Naive thymus-derived CD8-positive, alpha-beta T cell (primary cell): ENCODE measurements at regions not wholly inside any gene's neighbourhood (a gene's known extent, or its start where the extent isn't known, plus 50 kb on each side); places are given as distances from the start of the nearest gene placed in this dataset.

Experiments used
- ATAC-seq, 2 donors: fragments of 150-1000 bp; cut with Tn5 transposase in 1 of 2; sonication (Bioruptor Pico), chemical (Tn5 transposase) in 1 of 2; 1 replicate in 1 of 2; 2 replicates in 1 of 2; pipeline ENCODE4 v1.10.0; 2021; ENCODE audit warnings: mild to moderate bottlenecking in 2 of 2, moderate library complexity in 2 of 2
- POLR2A ChIA-PET: fragments of 350-600 bp; sonication (Branson Sonifier 250); formaldehyde crosslinking; loops from one replicate; lab custom pipeline; 2021; ENCODE audit warnings: antibody characterized with exemption; lab: Charles Lee
- DNase-seq, 10 donors: peaks; one replicate each; pipeline versions ENCODE4 v3.0.0 to v3.0.0-alpha.2; 2020 to 2022
- H3K27ac Mint-ChIP-seq, 10 donors: one replicate each; pipeline ENCODE4 v1.8.0; 2020 to 2022; ENCODE audit warnings: mild to moderate bottlenecking in 10 of 10, mixed read lengths in 10 of 10, moderate library complexity in 4 of 10, inconsistent platforms in 1 of 10
- H3K27me3 Mint-ChIP-seq, 5 donors: one replicate each; pipeline ENCODE4 v1.8.0; 2021 to 2022; ENCODE audit warnings: mixed read lengths in 5 of 5
- H3K36me3 Mint-ChIP-seq, 3 donors: one replicate each; pipeline ENCODE4 v1.8.0; 2020 to 2022; ENCODE audit warnings: mixed read lengths in 3 of 3, mild to moderate bottlenecking in 2 of 3, inconsistent platforms in 1 of 3
- H3K4me1 Mint-ChIP-seq, 4 donors: one replicate each; pipeline ENCODE4 v1.8.0; 2021 to 2022; ENCODE audit warnings: mixed read lengths in 4 of 4
- H3K4me3 Mint-ChIP-seq, 10 donors: one replicate each; pipeline ENCODE4 v1.8.0; 2020 to 2022; ENCODE audit warnings: mild to moderate bottlenecking in 10 of 10, mixed read lengths in 10 of 10, moderate library complexity in 6 of 10, inconsistent platforms in 1 of 10
- H3K9me3 Mint-ChIP-seq, 9 donors: one replicate each; pipeline ENCODE4 v1.8.0; 2020 to 2022; ENCODE audit warnings: mixed read lengths in 9 of 9, mild to moderate bottlenecking in 3 of 9, inconsistent platforms in 1 of 9, moderate library complexity in 1 of 9

DNA sequence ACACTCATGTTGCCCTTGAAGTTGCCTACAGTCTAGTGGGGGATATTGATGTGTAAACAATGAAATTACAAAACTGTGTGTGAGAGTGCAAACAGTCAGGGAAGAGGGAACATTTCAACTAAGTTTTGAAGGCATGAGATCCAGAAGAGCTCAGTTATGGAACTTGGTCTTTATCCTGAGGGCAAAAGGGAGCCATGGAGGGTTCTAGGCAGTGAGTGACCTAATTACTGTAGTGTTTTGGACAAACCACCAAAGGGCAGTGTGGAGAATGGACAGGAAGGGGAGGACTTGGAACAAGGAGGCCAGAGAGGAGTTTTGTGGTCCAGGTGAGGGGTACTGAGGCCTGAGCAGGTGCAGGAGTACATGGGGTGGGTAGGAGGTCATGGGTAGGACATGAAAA, 143.7 kb upstream of the SMIM23 start:
- POLR2A ChIA-PET = no interaction called here
- Mint-ChIP-seq H3K27ac (no peak overlapping the region), H3K4me1 (no peaks in the 10 kb centered on the region), H3K27me3 (peaks cover 1 to 15% (median 8%) of the 10 kb centered on the region in 5 donors), H3K36me3 (no peaks in the 10 kb centered on the region), H3K4me3 (no peak overlapping the region), H3K9me3 (no peaks in the 10 kb centered on the region)
- ATAC-seq (no peak), DNase-seq (no peak)

DNA sequence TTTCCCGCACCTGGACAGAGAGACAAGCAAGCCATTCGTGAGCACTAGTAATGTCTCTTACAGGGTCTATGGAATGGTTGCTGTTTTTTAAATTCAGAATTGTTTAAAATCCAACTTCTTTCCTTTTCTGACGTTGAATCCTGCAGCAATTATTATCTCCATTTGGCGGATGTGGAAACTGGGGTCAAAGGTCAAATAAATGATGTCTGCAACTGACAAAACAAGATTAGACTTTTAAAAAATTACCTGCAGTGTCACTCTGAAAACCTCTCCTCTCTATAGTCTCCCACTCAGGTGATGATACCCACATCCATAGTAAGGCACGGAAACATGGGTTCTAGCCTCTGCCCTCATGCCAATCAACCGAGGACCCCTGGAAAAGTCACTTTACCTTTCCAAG, 142.7 kb upstream of the SMIM23 start:
- Mint-ChIP-seq H3K4me3 (no peak overlapping the region), H3K36me3 (no peaks in the 10 kb centered on the region), H3K9me3 (no peaks in the 10 kb centered on the region), H3K4me1 (no peaks in the 10 kb centered on the region), H3K27me3 (peaks cover 1 to 16% (median 8%) of the 10 kb centered on the region in 5 donors), H3K27ac (no peak overlapping the region)
- ATAC-seq = no peak
- no peak for DNase-seq
- POLR2A ChIA-PET = no interaction called here

DNA sequence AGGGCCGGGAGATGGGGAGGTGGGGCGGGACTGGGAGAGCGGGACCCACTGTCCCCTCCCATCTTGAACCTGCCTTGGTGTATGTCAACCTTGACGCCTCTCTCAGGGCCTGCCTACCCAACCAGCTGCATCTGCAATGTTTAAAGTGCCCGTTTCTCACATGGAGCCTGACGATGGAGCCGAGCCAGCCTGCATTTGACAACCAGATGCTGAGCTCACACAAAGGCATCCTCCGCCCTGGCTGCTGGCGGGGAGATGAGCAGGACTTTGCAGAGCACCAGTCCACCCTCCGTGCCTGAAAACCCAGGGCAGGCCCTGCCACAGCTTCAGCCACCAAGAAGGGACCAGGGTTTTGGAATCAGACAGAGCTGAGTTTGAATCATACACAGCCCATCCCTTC, 141.1 kb upstream of the SMIM23 start:
- ATAC-seq (no peak), DNase-seq (no peak)
- no peaks in the 10 kb centered on the region for H3K4me1 Mint-ChIP-seq
- peaks cover 1 to 16% (median 6%) of the 10 kb centered on the region in 5 donors for H3K27me3 Mint-ChIP-seq
- POLR2A ChIA-PET = no interaction called here
- H3K27ac Mint-ChIP-seq = no peak overlapping the region
- no peaks in the 10 kb centered on the region for H3K9me3 Mint-ChIP-seq
- H3K36me3 Mint-ChIP-seq = no peaks in the 10 kb centered on the region
- no peak overlapping the region for H3K4me3 Mint-ChIP-seq

DNA sequence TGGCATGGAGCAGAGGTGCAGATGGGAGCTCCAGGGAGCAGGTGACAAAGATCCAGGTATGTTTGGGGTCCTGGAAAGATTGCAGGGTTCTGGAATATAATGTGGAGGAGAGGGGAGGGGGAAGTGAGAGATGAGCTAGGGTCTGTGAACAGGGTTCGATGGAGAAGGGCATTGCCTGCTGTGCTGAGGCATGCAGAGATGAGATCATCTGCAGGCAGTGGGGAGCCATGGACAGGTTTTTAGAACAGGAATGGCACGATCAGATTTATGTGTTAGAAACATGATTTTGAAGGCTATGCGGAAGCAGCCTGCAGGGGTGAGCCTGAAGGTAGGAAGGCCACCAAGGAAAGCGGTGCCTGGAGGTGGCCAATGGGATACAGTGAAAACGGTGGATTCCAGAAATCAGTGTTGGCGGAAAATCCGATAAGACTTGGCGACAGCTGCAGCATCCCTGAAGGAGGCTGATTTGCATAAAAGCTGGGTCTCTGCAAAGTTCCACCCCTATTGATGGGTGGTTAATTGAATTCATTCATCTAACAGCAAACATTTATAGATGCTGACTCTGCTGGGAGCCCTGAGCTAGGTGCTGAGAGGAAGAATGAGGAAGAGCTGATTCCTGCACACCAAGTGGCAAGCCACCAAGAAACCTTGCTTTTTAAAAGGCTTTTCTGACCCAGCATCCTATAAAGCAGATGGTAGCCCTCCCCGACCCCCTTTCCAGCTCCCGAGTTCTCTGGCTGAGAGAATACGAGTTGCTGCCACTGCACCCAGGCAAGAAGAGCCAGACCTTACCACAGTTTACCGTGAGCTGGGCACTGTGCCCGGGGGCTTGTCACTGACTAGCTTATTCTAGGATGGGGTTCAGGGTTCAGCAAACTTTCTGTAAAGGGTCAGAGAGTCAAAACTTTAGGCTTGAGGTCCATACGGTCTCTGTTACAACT, 139.2 kb upstream of the SMIM23 start:
- H3K27me3 Mint-ChIP-seq = peaks cover 1 to 16% (median 6%) of the 10 kb centered on the region in 5 donors
- H3K27ac Mint-ChIP-seq = no peak overlapping the region
- no peak overlapping the region for H3K4me3 Mint-ChIP-seq
- H3K9me3 Mint-ChIP-seq = no peaks in the 10 kb centered on the region
- POLR2A ChIA-PET = no interaction called here
- H3K36me3 Mint-ChIP-seq = no peaks in the 10 kb centered on the region
- ATAC-seq (no peak), DNase-seq (no peak)
- H3K4me1 Mint-ChIP-seq = no peaks in the 10 kb centered on the region

DNA sequence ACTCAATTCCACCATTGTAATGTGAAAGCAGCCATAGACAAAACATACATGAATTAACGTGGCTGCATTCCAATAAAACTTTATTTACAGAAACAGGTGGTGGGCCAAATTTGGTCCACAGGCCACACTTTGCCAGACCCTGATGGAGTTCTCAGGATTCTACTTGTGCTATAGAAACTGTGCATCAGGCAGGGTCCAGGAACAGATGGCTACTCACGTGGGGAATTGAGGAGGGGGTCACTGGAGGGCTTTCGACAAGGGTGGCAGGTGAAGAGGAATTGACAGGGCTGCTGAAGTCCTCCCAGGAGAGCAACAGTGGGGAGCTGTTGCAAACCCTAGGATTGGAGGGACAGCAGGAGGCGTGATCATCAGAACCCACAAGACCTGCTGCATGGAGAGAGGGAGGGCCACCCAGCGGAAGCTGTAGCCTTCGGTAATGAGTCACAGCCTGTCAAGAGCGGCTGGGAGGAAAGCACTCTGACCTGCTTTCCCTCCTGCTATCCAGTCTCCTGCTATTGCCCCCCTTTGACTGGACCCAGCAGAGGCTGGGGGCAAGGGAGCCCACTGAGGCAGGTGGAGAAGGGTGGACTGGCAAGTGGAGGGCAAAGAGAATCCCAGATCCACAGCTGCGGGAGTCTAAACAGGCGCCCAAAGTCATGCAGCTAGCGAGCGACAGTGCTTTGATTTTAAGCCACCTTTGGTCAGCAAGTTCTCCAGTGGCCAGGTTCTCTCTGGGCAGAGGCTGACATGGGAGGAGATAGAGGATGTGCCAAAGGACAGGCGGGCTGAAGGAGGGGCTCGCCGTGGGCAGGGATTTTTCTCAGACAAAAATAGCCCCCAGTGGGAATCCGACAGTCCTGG, 138.3 kb upstream of the SMIM23 start:
- H3K27ac Mint-ChIP-seq = no peak overlapping the region
- no peaks in the 10 kb centered on the region for H3K4me1 Mint-ChIP-seq
- H3K9me3 Mint-ChIP-seq = no peaks in the 10 kb centered on the region
- no peak for ATAC-seq
- POLR2A ChIA-PET = no interaction called here
- DNase-seq = no peak
- H3K4me3 Mint-ChIP-seq = no peak overlapping the region
- H3K27me3 Mint-ChIP-seq = peaks cover 1 to 16% (median 6%) of the 10 kb centered on the region in 5 donors
- H3K36me3 Mint-ChIP-seq = no peaks in the 10 kb centered on the region

DNA sequence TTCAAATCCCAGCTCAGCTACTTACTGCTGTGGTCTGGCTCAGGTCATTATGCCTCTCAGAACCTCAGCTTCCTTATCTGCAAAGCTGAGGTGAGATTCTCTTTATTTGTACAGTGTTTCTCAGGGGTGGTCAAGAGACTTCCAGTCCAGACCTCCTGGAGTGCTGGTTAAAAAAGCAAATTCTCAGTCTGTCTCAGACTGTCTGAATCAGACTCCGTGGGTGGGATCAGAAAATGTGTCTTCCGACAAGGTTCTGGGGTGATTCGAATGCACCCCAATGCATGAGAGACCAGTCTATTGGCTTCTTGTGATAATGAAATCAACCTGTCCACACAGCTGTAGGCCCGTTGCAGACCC, 137.7 kb upstream of the SMIM23 start:
- H3K36me3 Mint-ChIP-seq = no peaks in the 10 kb centered on the region
- ATAC-seq (no peak), DNase-seq (no peak)
- H3K27me3 Mint-ChIP-seq = peaks cover 1 to 16% (median 6%) of the 10 kb centered on the region in 5 donors
- POLR2A ChIA-PET = no interaction called here
- H3K4me3 Mint-ChIP-seq = no peak overlapping the region
- no peaks in the 10 kb centered on the region for H3K9me3 Mint-ChIP-seq
- no peaks in the 10 kb centered on the region for H3K4me1 Mint-ChIP-seq
- peak overlapping the region in 1 of 10 donors; percentile 1 for H3K27ac Mint-ChIP-seq

DNA sequence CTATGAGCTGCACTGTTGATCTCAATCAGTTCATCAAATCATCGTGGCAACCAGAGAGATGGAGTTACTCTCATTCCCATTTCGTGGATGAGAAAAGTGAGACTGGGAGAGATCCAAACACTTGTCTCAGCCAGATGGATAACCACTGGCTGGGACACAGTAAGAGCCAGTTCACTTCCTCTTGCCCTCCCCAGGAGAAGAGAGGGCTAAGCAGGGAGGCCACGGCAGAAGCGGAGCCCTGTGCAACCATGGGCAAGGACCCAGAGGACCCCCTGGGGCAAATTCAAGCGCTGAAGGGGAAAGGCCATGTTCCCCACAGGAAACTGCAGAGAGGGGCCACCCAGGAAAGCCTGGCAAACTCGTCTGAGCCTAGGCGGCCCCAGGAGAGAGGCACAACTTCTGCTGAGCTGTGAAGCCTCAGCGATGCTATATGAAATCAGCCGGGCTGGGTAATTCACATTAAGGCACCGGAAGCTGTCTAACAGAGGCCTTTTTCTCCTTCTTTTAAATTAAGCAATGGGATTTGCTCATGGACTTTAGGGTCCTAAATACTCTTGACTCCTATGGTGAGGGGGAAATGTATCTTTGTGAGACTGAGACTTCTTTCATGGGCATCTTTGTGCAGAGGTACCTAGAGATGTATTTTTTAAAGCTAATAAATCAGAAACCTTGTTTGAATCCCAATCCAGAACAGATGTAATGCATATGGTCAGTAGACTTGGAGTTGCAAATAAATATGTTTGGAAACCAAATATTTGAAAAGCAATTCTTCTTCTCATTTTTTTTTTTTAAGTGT, 137.1 kb upstream of the SMIM23 start:
- POLR2A ChIA-PET = no interaction called here
- no peak for ATAC-seq
- no peak for DNase-seq
- peaks cover 1 to 16% (median 6%) of the 10 kb centered on the region in 5 donors for H3K27me3 Mint-ChIP-seq
- no peak overlapping the region for H3K4me3 Mint-ChIP-seq
- H3K36me3 Mint-ChIP-seq = no peaks in the 10 kb centered on the region
- no peak overlapping the region for H3K27ac Mint-ChIP-seq
- H3K9me3 Mint-ChIP-seq = peaks cover 0 to 5% (median 0%) of the 10 kb centered on the region in 9 donors
- H3K4me1 Mint-ChIP-seq = no peaks in the 10 kb centered on the region

DNA sequence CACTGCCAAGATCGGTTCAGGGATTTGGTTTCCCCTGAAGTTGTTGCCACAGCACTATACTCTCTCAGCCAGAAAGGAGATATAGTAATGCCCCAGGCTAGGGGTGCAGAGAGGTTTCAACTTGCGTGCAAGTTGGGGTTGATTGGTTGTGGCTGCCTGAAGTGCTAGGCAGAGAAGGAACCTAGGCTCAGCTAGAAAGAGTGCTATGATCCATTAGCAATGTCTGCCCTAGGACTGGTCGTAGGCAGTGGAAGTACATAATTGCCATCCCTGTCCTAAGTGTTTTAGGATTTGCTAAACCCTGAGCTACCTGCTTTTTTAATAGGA, 136.6 kb upstream of the SMIM23 start:
- POLR2A ChIA-PET = no interaction called here
- Mint-ChIP-seq H3K27ac (no peak overlapping the region), H3K4me1 (no peaks in the 10 kb centered on the region), H3K9me3 (peaks cover 0 to 7% (median 0%) of the 10 kb centered on the region in 9 donors), H3K36me3 (no peaks in the 10 kb centered on the region), H3K4me3 (no peak overlapping the region), H3K27me3 (peaks cover 0 to 16% (median 6%) of the 10 kb centered on the region in 5 donors)
- ATAC-seq = no peak
- no peak for DNase-seq

DNA sequence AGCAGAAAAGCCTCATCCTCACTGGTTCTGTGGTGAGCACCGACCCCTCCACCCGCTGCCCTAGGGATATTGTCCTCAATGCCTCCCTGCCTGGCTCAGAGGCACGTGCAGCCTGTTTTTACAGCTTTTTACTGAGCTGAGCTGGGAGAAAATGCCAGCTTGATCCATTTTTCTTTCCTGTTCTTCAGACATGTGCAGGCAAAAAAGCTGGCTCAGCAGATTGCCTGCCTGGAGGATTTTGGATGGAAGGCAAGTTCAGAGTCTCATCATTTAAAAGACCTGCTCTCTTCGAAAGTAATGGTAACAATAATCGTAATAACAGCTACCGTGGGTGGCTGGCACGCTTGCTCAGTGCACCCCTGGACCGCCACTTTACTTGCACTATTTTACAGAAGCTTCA, 135.0 kb upstream of the SMIM23 start:
- Mint-ChIP-seq H3K9me3 (peaks cover 0 to 9% (median 0%) of the 10 kb centered on the region in 9 donors), H3K27me3 (peaks cover 0 to 14% (median 5%) of the 10 kb centered on the region in 5 donors), H3K27ac (no peak overlapping the region), H3K4me3 (no peak overlapping the region), H3K36me3 (no peaks in the 10 kb centered on the region), H3K4me1 (no peaks in the 10 kb centered on the region)
- no peak for ATAC-seq
- no peak for DNase-seq
- POLR2A ChIA-PET = no interaction called here

DNA sequence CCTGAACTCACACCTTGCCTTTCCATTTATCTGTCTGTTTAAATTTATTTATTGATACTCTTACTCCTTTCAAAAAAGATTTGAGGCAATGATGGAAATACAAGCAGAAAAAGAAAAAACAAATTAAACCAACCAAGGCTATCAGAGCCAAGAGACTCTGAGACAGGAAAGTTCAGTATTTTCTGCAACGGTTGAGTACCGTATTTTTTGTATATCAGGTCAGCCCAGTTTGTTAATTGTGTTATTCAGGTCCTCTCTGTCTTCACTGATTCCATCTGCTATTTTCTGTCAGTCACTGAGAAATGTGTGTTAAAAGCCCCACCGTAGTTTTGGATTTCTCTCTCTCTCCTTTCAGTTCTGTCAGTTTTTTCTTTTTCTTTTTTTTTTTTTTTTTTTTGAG, 134.5 kb upstream of the SMIM23 start:
- Mint-ChIP-seq H3K4me1 (no peaks in the 10 kb centered on the region), H3K9me3 (peaks cover 0 to 9% (median 0%) of the 10 kb centered on the region in 9 donors), H3K4me3 (no peak overlapping the region), H3K27me3 (peaks cover 1 to 9% (median 3%) of the 10 kb centered on the region in 5 donors), H3K27ac (no peak overlapping the region), H3K36me3 (no peaks in the 10 kb centered on the region)
- POLR2A ChIA-PET = no interaction called here
- ATAC-seq (no peak), DNase-seq (no peak)

DNA sequence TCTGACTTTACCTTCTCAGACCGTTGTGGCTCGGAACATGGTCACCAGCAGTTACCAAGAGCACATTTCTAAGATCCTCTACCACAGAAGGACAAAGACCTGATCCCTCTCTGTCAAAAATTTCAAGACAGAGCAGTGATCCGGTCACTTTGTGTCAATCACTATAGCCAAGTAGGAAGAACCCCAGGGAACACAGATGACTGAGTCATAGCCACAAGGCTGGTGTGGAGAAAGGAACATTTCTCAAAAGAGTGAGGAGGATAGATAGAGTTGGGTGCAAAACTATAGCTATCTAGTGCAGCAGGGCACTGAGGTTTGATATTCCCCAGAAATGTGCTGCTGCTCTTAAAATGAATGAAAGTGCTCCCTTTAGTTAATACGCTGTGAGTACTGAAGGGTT, 130.7 kb upstream of the SMIM23 start:
- DNase-seq (no peak), ATAC-seq (no peak)
- POLR2A ChIA-PET = no interaction called here

DNA sequence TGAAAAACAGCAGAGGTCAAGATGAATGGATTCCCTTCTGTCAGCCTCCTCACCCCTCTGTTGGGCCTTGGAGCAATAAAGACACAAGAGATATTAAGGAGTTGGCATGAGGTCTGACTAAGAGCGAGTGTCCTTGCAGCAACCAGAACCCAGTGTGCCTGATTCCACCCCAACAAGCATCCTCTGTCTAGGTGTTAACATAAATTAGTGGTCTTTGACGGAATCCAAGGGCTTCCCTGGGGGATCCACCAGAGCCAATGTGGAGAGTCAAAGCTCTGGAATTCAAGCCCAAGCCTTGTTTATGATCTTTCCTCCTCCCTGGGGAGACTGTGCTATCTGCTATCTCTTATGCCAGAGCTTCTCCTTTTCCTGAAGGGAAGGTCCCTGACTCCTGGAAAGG, 128.1 kb upstream of the SMIM23 start:
- Mint-ChIP-seq H3K36me3 (no peaks in the 10 kb centered on the region), H3K27ac (no peak overlapping the region), H3K4me1 (no peaks in the 10 kb centered on the region), H3K9me3 (peaks cover 0 to 9% (median 0%) of the 10 kb centered on the region in 9 donors), H3K4me3 (no peak overlapping the region), H3K27me3 (peaks cover 0 to 5% (median 1%) of the 10 kb centered on the region in 5 donors)
- DNase-seq (no peak), ATAC-seq (no peak)
- POLR2A ChIA-PET = interaction anchor here (0.6 kb wide), 1 partner anchor 182 kb away, joined by 3 read pairs; no protein-coding TSS in a partner anchor

More for the DNA sequence above, 130.7 kb upstream of the SMIM23 start:
- H3K4me3 Mint-ChIP-seq = no peak overlapping the region
- no peak overlapping the region for H3K27ac Mint-ChIP-seq
- no peaks in the 10 kb centered on the region for H3K4me1 Mint-ChIP-seq
- H3K9me3 Mint-ChIP-seq = peaks cover 0 to 9% (median 0%) of the 10 kb centered on the region in 9 donors
- no peaks in the 10 kb centered on the region for H3K36me3 Mint-ChIP-seq
- H3K27me3 Mint-ChIP-seq = peaks cover 0 to 5% (median 1%) of the 10 kb centered on the region in 5 donors
